Keratinocyte (primary cell): ENCODE measurements at regions not wholly inside any gene's neighbourhood (a gene's known extent, or its start where the extent isn't known, plus 50 kb on each side); places are given as distances from the start of the nearest gene placed in this dataset.

Source experiments
- CTCF ChIP-seq, 3 experiments: IDR thresholded peaks in 1 of 3; conservative IDR thresholded peaks in 1 of 3; optimal IDR thresholded peaks in 1 of 3; 2 replicates in 2 of 3; 3 replicates in 1 of 3; pipeline versions ENCODE3 to v1.5.1; 2011; ENCODE audit warnings: low read length in 3 of 3, mild to moderate bottlenecking in 3 of 3, moderate library complexity in 2 of 3, control low read depth in 1 of 3, inconsistent platforms in 1 of 3; ENCODE audit not compliant: insufficient read depth in 2 of 3; ENCODE audit errors: extremely low read depth in 1 of 3
- EZH2 ChIP-seq: IDR thresholded peaks from one replicate; pipeline ENCODE4 v1.6.1; 2012; ENCODE audit warnings: inconsistent platforms, mild to moderate bottlenecking, low read length, moderate library complexity

- no peak for TF ChIP-seq CTCF (optimal IDR thresholded peaks at IDR 0.05 in 1 of 3, IDR thresholded peaks at IDR 0.05 in 1 of 3, conservative IDR thresholded peaks at IDR 0.05 in 1 of 3; ENCODE audit: extremely low read depth in 1 of 3, insufficient read depth in 2 of 3, low read length in 3 of 3)
- no peak for TF ChIP-seq EZH2
These were observed 364.1 kb upstream of the RORB start for GRCh38 chr9:74132986-74133385.
